Fibroblast of lung (primary cell): ENCODE measurements at regions not wholly inside any gene's neighbourhood (a gene's known extent, or its start where the extent isn't known, plus 50 kb on each side); places are given as distances from the start of the nearest gene placed in this dataset.

Experiments used
- CTCF ChIP-seq, 2 donors: IDR thresholded peaks in 1 of 2; conservative IDR thresholded peaks in 1 of 2; 1 replicate in 1 of 2; 2 replicates in 1 of 2; pipeline ENCODE4 v1.5.1; 2011 to 2012; ENCODE audit warnings: low read length in 2 of 2, control low read depth in 1 of 2, inconsistent platforms in 1 of 2, low read depth in 1 of 2, mild to moderate bottlenecking in 1 of 2
- EZH2 ChIP-seq: IDR thresholded peaks from 2 replicates; pipeline ENCODE4 v1.5.1; 2012; ENCODE audit warnings: low read length, control low read depth, mild to moderate bottlenecking; ENCODE audit errors: missing control alignments

- TF ChIP-seq CTCF (conservative IDR thresholded peaks at IDR 0.05 in 1 of 2, IDR thresholded peaks at IDR 0.05 in 1 of 2; ENCODE audit: low read depth in 1 of 2, low read length in 2 of 2) (no peak), EZH2 (no peak)
Measured at GRCh38 chr15:39327005-39327730, 253.7 kb upstream of the THBS1 start.
